Inflammatory macrophage treated with lipopolysaccharide for 1 hour (primary cell): ENCODE measurements at regions not wholly inside any gene's neighbourhood (a gene's known extent, or its start where the extent isn't known, plus 50 kb on each side); places are given as distances from the start of the nearest gene placed in this dataset.

Experiments
- DNase-seq, 2 donors: peaks; one replicate each; pipeline ENCODE4 v3.0.0-alpha.2; 2020 to 2022

DNA sequence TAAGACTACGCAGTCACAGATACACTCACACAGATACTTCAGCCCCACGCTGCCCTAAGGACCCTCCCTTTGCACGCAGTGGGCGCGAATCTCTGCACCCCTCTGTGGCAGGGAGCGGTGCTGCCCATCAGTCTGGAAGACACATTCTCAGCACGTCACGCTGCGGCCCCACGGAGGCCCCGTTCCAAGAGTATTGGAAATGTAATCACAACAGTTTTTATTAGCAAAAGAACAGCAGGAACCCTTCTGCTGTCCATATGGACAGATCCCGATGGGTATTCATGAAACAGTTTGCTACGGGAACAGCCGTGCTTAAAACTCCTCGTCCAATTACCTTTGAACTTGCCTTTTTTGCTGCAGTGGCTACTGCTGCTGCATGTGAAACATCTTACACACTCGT lies 131.0 kb downstream of the RPS24 start:
- no peak for DNase-seq

DNA sequence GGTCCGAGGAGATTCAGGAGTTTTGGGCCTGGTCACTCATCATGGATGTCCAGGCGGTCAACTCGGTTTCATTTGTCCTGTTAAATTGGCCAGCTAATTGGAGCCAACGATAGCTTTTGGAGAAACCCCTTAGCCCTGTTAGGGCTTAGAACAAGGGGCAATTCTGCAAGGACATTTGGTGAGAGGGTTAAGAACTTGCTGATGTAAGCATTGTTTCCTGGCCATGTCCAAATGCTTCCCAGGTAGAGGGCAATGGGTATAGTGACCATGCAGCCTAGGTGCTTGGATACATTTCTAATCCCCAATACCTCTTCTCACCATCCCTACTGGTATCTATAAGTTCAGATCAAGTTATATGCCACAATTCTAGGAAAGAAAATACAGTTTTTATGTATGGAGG lies 131.5 kb downstream of the RPS24 start:
- DNase-seq: no peak

DNA sequence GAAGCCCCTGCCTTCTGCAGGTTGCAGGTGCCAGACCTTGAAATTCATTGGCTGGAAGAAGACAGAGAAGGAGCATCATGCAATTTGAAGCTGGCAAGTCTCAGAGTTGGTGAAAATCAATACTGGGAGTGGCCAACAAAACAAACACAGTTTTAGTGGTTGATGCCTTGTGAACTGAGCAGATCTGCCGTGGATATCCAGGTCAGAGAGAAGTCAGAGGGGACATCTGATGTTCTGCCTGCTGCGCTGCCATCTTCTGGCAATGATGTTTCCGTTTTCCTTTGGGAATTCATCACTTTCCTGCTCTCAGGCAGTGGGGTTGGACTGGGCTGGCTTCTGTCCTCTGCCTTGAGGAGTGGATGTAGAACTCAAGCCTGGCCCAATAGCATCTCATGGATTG lies 132.0 kb downstream of the RPS24 start:
- no peak for DNase-seq

DNA sequence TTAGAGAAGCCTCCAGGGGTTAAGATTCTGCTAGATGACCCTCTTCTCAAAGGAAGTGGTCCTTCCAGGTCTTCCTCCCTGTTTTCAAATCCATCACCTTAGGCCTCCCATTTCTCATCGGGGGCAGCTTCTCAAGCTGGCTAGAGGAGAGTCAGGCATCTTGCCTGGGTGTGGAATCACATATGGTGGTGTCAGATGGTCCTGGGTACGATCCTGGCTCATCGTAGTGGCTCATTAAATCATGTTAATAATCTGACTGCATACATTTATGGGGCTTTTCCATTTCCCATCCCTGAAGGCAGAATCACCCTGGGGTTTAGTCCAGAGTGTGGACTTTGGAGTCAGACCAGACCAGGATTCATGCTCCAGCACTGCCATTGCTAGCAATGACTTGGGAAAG lies 132.6 kb downstream of the RPS24 start:
- no peak for DNase-seq

DNA sequence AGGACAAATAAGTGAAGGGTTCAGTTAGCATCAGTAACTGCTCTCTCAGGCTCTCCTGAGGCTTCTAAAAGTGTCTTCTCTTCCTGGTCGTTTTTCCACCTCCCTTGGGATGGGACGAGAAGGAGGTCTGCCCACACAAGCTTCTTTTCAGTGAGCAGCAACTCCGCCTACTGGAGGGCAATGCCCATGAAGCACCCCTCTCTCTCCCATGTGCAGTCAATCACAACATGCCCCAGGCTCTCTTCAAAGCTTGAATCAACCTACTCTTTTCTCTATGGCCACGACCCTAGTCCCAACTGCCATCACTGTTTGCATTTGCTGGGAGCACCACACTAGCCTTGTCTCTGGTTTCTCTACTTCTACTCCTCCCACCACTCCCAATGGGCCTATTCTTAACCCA lies 135.6 kb downstream of the RPS24 start:
- DNase-seq: no peak

DNA sequence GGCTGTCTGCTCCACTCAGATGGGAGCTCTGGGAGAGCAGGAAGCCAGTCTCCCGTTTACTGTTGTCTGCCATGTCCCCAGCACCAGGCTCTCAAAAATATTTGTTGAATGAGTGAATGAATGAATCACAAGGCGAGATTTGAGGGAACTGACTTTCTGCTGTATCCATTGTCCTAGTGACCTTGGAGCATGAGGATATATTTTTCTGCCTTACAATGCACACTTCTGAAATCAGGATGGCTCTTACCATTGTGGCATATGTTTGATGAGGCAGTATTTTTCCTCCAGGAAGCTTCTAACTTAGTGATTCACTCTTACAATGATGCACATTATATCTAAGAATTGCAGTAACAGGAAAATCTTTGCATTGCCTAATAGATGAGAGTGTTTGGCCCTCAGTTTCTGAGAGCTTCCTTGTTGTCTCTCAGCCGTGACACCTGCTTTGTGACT lies 136.4 kb downstream of the RPS24 start:
- peak in 1 of 2 donors; percentile 25 for DNase-seq

DNA sequence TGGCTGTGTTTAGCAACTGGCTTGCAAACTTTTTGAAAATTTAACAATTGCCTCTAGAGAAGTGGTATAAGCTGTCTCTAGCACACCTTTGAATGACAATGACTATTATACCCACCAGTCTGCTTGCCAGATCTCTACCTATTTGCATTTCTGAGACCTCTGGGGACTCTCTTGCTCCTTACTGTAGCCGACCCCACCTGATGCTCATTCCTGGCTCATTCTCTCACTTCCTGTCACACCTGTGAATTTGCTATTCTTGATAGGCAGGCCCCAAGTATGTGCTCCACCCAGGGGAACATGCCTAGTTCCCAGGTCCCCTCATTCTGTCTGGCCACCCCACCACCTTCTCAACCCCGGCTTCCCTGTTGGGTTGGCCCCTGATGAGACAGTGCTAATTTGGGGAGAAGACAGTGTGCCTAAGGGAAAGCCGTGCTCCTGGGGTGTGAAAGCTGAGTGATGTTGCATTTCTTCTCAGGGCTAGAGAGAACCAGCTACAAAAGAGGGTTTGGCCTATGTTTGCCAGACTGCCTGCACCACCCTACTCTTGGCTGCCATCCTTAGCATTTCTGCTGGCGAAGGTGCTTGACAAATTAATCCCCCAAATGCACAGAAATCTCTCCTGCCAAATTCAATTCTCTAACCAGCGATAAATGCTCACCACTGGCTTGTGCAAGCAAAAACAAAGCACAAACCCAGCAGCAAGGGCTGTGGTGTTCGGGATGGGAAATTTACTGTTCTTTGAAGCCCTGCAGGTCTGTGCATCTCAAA lies 138.2 kb downstream of the RPS24 start:
- DNase-seq: no peak

DNA sequence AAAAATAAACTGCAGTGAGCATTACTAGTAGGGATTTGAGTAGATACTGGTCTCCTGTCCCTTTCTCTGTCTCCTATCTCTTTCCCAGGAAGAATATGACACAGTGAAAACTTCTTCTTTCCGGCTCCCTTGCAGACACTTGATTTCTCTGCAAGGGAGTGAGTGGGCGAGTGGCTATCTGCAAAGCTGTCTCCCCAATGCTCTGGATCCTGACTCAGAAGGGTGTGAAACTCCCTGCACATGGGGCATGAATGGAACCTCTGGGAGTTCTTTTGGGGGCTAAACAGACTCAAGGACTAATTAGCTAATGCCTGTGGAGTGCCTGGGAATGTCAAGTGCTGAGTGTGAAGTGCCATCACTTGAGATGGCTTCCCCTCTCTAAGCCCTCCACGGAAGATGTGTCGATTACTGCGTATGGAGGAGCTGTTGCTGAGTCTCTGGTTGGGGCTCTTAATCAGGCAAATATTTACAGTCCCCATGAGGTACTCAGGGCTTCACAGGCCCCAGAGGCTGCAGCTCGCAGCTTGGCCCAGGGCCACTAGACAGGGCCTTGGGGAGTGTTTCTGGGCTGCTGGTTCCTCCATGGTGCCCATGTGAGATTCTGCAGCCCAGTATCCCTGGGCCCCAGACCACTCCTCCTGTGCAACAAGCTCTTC lies 139.8 kb downstream of the RPS24 start:
- DNase-seq: peak; percentile 44 to 75

DNA sequence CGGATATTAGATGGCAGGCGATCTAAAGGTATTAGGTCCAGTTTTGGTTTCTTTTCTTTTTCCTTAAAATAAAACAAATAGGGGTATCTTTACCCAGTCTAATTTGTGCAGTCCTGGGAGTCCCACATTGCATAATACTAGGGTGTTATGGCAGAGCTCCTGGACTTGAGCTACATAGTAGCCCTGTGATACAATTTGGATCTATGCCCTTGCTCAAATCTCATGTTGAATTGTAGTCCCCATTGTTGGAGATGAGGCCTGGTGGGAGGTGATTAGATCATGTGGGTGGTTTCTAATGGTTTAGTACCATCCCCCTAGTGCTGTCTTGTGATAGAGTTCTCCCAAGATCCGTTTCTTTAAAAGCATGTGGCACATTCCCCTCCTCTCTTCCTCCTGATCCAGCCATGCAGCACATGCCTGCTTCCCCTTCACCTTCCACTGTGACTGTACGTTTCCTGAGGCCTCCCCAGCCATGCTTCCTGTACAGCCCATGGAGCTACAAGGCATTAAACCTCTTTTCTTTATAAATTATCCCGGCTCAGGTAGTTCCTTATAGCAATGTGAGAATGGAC lies 141.9 kb downstream of the RPS24 start:
- no peak for DNase-seq

DNA sequence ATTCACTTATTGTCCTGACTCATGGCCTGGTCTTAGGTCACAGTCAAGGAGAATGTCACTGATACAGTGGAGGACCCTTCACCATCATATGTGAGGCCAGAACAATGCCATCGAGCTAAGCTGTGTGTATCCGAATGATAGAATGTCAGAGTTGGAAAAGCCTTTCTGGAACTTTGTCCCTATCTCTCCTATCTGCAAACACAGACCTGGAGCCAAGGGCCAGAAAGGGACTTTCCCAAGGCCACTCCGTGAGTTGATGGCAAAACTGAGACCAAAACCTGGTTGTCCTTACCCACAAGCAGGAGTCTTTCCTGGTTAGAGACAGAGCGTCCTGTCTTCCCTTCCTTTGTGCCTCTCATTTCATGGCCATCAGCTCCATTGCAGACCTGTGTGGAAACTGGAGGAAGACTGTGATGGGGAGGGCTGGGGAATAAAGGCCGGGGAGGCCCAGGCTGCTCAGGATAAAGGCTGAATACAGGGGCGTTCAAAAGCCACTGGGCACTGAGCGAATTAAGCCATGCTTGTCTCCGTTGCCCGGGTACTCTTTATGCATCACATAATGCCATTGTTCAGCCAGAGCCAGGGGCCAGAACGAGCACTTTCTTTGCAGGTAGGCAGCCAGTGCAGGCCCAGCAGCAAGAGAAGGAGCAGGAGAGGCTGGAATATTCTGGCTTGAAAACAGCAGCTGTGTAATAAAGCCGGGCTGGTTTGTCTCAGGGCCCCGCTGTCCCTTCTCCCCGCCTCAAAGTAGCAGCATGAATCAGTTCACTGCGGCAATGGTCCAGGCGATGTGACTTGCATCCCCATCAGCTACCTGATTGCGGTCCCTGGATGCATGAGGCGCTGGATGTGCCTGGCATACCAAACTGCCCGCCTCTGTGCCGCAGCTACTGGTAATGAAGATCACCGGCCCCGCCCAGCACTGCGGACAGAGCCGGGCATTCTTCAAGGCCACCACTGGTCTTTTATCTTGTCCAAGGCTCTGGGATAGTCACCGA lies 143.0 kb downstream of the RPS24 start:
- no peak for DNase-seq

DNA sequence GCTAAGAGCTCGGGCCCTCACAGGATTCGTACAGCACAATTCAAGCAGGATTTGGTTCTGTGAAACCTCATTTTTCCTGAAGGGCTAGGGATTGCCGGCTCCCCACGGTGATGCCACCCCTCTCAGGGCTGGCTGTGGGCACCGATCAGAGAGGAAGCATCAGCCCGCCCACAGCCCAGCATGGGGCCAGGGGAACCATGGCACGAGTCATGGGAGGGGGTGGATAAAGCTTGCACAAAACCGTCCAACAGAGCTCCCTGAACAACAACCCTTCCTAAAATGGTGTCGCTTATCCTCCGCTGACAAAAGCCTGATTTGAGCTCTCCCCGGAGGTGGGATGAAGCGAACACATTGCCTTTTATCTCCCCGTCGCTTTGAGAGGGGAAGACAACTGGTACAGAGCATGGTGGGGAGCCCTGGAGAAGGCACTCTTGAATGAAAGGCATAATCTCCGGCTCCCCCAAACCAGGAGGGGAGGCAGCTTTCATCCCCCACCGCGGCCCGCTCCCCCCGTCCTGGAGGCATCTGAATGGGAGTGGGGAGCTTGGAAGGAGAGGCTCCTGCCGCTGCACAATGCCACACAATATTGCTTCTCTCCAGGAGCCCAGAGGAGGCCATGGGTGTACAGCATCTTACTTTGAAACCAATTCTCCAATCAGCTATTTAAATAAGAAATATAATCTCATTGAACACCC lies 144.0 kb downstream of the RPS24 start:
- peak; percentile 56 to 74 for DNase-seq

DNA sequence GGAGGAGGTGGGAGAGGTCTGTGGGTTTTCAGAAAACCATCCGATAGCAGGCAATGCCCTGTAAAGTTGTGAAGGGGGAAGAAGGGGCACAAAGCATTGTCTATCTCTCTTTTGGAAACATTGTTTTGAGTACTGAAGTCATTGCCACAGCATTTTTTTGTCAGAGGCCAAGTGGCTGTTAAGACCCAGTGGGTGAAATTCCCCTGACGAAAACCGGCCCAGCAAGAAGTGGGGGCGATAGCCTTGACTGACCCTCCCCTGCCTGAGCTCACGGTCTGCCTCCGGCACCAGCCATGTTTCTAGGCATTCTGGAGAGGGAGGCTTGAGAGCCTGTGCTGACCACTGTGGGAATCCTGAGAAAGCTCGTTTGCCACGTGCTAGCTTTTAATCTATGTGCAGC lies 144.7 kb downstream of the RPS24 start:
- DNase-seq: no peak

DNA sequence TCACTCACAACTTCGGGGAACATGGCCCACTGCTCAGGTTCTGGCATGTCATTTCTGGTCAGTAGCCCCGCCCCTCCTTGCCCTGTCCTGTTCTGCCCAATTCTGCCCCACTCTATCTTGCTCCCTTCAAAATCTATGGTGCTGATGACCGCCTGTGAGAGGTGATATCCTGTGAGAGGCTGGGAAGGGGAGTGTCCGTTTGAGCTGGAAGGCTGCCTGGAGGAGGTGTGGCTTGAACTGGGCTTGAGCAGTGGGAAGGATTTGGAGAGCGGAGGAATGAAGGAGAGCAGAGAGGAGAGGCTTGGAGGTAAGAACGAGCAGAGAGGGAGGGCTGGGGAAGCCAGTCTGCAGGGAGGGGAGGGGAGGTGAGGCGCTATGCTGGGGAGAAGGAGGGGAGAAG lies 145.3 kb downstream of the RPS24 start:
- DNase-seq: no peak

DNA sequence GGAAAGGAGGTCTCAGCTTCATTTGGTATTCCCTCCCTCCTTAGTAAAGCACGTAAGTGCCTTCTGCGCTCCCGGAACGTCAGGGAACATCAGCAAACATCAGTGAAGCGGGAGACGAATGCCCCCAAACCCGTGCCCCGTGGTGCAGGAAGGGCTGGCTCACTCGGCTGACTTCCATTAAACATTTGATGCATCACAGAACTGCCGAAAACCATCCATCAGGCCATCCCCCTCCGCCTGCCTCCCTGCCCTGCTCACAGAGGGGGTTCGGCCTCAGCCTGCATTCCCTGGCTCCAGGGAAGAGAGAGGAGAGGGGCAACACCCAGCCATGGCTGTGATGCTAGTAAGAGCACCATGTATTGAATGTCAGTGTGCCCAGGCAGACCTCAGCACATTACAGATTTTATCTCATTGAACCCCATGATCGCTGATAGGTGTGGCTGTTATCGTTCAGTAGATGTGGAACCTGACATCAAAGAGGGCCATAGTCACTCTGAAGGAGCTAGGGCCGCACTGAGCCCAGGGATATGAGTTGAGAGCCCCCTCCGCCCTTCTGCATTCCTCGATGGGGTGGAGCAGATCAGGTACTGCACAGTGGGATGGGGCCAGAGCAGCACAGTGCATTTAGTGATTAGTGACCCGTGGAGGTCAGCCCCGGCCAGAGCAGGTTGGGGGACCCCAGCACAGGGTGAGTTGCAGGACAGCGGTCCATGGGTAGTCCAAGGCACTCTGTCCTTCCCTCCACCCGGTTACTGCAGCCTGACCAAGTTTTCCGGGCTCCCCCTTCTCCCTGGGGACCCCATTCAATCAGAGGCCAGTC lies 146.4 kb downstream of the RPS24 start:
- no peak for DNase-seq

DNA sequence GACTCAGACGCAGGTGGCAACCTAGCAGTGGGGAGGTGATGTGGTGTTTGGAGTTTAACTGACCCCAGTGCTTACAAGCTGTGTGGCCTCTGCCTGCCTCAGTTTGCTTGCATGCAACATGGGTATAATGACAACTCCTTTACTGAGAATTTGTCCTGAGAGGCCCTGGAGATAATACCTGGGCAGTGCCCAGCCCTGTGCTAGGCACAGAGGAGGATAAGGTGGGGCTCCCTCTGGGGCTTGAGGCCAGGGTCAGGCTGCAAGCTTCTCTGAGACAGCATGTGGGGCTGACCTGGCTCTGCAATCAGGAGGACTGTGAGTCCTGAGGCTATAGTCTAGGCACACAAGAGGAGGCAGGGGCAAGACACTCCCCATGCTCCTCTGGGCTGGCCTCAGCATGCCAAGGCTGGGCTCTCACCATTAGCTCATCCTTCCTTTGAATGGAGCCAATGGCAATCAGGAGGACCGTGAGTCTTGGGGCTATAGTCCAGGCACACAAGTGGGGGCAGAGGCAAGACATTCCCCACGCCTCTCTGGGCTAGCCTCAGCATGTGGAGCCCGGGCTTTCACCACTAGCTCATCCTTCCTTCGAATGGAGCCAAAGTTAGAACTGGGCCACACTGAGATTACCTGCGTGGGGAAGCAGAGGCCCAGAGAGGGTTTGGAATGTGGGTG lies 147.9 kb downstream of the RPS24 start:
- no peak for DNase-seq

DNA sequence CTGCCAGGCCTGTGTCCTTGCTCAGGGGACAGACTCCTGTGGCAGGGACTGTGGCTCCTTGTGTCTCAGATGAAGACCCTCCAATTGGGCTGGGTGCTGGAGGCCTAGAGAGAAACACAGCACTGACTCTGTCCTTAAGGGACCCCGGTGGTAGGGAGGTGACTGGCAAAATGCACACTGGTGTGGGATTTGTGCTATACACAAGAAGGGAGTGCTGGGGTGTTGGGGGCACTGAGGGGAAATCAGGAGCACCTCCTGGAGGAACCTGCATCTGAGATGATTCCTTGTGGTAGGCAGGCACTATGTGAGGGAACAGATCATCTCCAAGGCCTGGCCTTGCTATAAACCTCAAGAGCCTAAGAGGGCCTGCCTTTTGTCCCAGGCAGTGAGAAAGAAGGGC lies 149.2 kb downstream of the RPS24 start:
- DNase-seq: no peak

DNA sequence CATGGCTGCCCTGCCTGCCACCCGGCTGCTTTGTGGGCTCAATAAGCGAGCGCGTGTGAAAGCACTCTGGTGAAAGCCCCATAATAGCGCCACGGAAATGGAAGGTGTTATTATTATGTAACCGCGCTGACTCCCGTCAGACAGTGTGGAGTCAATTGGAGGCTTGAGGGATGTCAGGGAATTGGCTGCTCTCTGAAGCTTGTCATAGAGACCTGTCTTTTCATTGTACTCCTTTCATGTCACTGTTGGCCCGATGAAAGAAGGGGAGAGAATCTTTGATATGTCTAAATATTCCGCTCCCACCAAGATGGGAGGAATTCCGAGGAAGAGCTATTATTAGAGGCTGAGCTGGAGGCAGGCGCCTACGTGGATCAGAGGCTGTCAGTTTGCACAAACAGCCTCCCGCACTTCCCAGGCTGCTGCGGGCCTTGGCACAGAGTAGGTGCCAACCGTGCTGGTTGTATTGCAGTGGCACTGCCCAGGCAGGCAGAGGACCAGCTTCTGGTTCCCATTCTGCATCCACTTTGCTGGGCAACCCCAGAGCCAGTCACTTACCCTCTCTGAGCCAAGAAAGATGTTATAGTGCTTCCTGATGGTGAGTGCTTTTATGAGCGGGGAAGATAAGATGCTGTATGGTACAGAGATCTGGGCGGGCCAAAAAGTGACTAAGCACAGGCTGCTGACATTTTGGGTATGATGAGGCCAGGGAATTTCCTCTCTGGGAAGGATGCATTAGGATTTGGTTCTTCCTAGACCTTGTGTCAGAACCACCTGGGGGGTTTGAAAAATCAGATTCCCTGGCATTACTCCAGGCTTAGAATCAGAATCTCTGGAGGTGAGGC lies 151.4 kb downstream of the RPS24 start:
- DNase-seq: no peak

DNA sequence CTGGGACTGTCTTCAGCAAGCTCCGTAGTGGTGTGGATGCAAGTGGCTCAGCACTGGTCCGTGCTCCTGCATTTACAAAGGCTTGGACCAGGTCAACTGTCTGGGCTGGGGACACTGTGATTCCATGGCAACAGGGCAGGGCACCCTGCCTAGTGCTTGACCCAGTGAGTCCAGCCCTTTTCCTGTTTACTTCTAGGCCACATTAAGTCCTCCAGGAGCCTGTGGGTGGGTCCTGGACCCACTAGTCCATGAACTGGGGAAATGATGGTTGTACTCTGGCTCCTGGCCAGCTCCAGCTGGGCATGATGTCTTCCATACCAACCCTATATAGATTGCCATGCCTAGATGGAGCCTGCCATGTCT lies 152.0 kb downstream of the RPS24 start:
- DNase-seq: no peak

DNA sequence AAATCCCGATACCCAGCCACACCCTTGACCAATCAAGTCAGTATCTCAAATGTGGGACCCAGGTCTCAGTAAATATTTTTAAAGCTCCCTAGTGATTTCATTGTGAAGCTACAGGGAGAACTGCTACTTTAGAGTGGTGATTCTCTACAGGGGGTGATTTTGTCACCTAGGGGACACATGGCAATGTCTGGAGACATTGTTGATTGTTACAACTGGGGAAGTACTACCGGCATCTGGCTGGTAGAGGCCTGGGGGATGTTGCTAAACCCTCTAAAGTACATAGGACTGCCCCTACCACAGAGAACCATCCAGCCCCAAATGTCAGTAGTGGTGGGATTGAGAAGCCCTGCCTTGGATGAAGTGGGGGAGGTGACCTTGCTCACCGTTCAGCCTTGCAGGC lies 152.9 kb downstream of the RPS24 start:
- DNase-seq: no peak

DNA sequence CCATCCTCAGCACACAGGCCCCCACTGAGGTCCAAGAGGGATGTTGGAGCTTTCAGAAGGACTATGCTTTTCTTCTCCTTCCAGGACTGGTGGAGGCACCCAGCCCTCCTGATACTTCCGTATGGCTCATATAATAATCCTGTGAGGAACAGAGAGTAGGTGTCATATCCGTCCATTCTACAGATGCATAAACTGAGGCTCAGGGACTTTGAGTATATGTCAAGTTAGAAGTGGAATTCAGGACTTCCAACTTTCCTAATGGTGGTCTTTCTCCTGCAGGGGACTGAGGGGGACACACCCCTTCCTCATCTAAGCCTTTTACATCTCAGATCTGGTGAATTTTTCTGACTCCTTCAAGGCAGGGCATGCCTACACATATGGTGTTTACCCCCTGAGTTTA lies 153.7 kb downstream of the RPS24 start:
- DNase-seq: no peak
